SK-N-SH (cell line): ENCODE measurements at regions not wholly inside any gene's neighbourhood (a gene's known extent, or its start where the extent isn't known, plus 50 kb on each side); places are given as distances from the start of the nearest gene placed in this dataset.

Experiments
- CTCF ChIP-seq: fragments of 200-600 bp; sonication (generic); IDR thresholded peaks from 2 replicates; pipeline ENCODE4 v1.6.1; 2017; ENCODE audit warnings: antibody characterized with exemption, mild to moderate bottlenecking, moderate library complexity
- ELF1 ChIP-seq: IDR thresholded peaks from 2 replicates; pipeline ENCODE4 v1.4.0; 2012
- EP300 ChIP-seq, 2 experiments: IDR thresholded peaks; 2 replicates each; pipeline versions ENCODE4 v1.4.0 to v1.6.1; 2012; ENCODE audit warnings: borderline replicate concordance in 1 of 2, low read depth in 1 of 2, low read length in 1 of 2
- JUND ChIP-seq: IDR thresholded peaks from 2 replicates; pipeline ENCODE4 v1.4.0; 2012
- POLR2AphosphoS5 ChIP-seq: IDR thresholded peaks from 2 replicates; pipeline ENCODE4 v1.6.1; 2012; ENCODE audit warnings: low read depth, low read length
- RFX5 ChIP-seq: IDR thresholded peaks from 2 replicates; pipeline ENCODE4 v1.6.1; 2012; ENCODE audit warnings: mild to moderate bottlenecking, improper control_type of control experiment, low read length
- TCF12 ChIP-seq: IDR thresholded peaks from 2 replicates; pipeline ENCODE4 v1.4.0; 2012
- YY1 ChIP-seq: IDR thresholded peaks from 2 replicates; pipeline ENCODE4 v1.4.0; 2012; ENCODE audit warnings: low read depth, mild to moderate bottlenecking

GRCh38 chr3:165513715-165514701 is 317.8 kb upstream of the SLITRK3 start:
- TF ChIP-seq TCF12: no peak
- TF ChIP-seq POLR2AphosphoS5: no peak
- no peak for TF ChIP-seq CTCF
- no peak for TF ChIP-seq RFX5
- no peak for TF ChIP-seq EP300 (IDR thresholded peaks at IDR 0.05; ENCODE audit: borderline replicate concordance in 1 of 2, low read depth in 1 of 2, low read length in 1 of 2)
- TF ChIP-seq JUND: no peak
- no peak for TF ChIP-seq YY1
- TF ChIP-seq ELF1: no peak
